GM12873 (cell line): ENCODE measurements at regions not wholly inside any gene's neighbourhood (a gene's known extent, or its start where the extent isn't known, plus 50 kb on each side); places are given as distances from the start of the nearest gene placed in this dataset.

Source experiments
- CTCF ChIP-seq: IDR thresholded peaks from 2 replicates; pipeline ENCODE4 v1.5.1; 2012; ENCODE audit warnings: low read depth, mild to moderate bottlenecking, moderate library complexity, low read length, control low read depth; ENCODE audit not compliant: insufficient read depth; ENCODE audit errors: missing control alignments

DNA sequence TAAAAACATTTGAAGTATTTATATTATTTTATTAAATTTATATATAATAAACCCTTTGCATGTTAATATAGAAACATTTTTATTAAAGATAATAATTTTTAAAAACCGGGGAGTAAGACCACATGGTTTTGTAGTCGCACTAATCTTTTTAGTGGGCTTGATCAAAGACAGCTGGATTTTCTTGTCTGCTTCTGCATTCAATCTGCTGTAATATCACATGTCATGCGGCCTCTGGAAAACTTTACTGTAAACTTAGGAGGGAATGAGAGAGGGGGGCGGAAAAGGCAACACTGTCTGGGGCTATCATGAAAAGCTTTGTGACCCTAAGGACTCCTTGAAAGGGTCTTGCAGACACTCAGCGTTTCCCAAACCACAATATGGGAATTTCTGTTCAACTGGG, 62.8 kb upstream of the NLGN4X start:
- no peak for TF ChIP-seq CTCF

DNA sequence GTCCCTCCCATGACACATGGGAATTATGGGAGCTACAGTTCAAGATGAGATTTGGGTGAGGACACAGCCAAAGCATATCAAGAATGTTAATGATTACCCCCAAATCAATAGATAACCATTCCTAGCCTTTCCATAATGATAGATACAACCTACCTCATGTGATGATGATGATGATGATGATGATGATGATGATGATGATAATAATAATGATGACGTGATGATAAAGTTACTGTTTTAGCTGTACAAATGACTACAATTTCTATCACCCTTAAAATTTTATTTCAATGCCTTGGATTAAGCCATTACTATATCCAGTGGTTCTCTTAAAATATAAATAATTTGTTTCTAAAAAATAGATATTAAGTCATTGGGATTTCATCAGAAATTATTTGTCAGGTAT, 55.2 kb upstream of the NLGN4X start:
- no peak for TF ChIP-seq CTCF

DNA sequence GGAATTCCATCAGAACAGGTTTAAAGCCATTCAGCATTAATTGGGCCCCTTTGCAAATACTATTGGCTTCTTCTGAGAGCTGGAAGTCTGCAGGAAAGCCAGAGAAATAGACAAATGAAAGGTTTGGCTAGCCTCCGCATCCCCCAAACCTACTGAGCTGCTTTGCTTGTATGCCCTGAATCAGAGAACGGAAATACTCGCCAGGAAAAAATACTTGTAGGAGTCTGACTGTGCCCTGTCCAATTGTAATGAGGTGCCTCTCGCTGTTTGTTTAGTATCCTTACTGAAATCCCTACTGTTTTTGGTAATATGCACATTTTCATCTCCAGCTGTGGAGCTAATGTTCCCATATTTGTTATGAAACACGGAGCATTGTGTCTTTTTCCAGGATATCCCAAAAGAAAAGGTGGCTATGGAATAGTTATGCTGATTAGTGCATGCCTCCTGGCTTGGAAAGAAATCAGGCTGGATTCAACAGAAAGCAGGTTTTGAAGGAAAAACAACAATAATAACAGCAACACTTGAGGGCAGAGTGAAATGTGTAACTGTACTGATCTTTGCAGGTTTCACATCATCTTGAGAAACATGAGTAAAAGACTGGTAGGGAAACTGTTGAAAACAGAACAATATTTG, 50.7 kb upstream of the NLGN4X start:
- TF ChIP-seq CTCF = no peak
